Daoy (cell line): ENCODE measurements at regions not wholly inside any gene's neighbourhood (a gene's known extent, or its start where the extent isn't known, plus 50 kb on each side); places are given as distances from the start of the nearest gene placed in this dataset.
"Not testable (repeated sequence)": the region's sequence is repeated elsewhere in the genome, so short reads cannot be mapped to it uniquely, and the experiment has no call there.

ENCODE experiments used
- DNase-seq: peaks from one replicate; pipeline ENCODE4 v3.0.0-alpha.2; 2015; ENCODE audit warnings: low read depth

DNA sequence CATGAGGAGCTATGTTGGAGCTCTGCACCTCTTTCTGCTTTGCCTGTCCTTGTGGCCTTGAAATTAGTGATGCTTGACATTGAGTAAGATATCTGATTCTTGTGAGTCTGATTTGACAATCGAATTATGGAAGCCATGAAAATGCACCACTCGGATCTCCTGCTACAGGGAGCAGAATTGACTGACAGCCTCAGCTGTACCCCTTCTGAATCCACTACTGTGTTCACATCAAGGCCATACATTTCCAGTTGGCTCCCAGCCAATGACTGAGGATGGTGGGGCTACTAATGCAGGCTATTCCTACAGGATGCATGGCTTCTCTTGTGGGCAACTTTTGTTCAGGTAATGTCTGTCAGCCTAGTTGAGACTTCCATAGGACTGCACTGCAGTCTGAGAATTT, 321.9 kb downstream of the REEP3 start:
- no peak for DNase-seq

DNA sequence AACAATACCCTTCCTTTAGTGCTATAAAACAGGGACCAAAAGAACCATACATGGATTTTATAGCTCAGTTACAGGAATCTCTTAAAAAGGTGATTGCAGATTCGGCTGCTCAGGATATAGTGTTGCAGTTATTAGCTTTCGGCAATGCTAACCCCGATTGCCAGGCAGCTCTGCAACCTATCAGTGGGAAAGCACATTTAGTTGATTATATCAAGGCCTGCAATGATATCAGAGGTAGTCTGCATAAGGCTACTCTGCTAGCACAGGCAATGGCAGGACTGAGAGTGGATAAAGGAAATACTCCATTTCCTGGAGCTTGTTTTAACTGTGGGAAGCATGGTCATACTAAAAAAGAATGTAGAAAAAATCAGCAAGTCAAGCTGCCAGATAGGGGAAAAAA, 327.7 kb downstream of the REEP3 start:
- DNase-seq, result not testable (repeated sequence)

GRCh38 chr10:63862860-63863259, 341.7 kb downstream of the REEP3 start:
- no peak for DNase-seq

- DNase-seq, result no peak
Observed at GRCh38 chr10:63865210-63865609, 344.0 kb downstream of the REEP3 start.

DNA sequence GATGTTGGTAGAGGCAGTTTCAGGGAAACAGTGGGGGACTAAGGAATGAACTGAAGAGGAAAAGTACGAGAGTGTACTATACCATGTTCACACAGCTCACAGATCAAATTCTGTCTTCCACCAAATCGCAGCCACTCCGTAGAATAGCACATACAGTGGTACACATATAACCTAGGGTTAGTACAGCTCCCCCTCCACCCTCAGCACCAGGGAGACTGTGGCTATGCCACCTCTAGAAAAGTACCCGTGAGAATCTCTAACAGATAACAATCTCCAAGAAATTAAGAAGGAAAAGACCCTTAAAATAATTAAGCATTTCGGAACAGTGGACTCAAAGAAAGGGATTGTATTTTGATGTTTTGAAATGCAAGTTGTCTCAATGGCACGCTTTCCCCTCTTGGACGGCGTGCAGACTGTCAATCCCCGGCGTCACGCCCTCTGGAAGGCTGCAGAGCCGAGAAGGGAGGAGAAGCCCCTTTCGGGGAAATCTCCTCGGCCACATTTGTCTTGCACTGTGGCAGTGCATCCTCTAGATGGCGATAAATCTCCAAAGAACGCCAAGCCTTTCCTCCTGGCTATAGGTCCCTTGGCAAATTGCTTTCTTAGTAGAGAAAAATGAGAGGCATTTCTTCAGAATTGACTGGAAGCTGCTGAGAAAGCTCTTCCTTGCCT, 345.0 kb downstream of the REEP3 start:
- DNase-seq, result peak; percentile 7

DNA sequence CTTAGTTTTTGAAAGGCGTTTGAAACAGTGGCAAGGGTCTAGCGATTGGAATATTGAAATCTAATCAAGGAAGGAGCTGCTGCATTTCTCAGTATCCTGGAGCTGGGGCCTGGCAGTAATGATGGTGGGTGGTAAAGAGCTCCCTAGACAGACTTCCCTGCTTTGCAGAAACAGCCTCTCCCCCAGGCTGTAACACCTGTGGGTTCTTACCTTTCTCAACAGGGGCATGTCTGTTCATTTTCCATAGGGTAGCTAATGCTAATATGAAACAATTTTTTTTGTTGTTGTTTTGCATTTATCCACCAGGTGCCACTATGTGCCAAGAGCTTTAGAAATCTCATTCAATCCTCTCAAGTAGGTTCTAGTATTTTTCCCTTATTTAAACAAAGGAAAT, 345.5 kb downstream of the REEP3 start:
- DNase-seq, result no peak

- no peak for DNase-seq
Observed at GRCh38 chr10:63878428-63878827, 357.2 kb downstream of the REEP3 start.

DNA sequence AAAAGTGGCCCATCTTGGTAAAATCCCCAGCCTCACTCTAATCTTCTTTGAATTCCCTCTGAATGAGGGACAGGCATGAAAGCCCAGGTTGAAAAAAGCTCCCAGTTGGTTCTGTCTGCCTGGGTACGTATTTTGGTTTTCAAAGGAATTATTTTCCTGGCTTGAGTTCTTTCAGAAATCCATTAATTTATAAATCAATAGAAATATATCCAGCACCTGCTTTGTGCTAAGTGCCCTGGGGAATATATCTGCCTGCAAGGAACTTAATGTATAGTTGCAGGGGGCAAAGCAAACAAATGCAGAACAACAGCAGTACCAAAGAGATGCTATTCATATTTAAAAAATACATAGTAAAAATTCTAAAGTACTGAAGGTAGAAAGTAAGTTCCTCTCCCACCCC, 362.7 kb downstream of the REEP3 start:
- DNase-seq, result no peak

DNA sequence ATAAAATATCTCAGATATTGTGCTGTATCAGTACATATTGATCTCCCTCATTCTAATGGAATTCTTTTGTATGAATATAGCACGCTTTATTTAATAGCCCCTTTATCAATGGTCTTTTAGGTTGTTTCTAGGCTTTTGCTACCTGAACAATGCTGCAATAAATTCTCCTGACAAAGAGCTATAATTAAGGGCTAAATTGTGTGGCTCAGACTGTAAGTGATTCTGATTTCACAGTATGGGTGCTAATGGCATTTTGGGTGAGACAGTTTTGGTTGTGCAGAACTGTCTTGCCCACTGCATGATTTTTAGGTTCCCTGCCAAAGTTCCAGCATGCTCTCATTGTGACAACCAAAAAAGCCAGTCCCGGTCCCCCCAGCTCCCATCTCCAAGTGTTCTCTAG, 363.2 kb downstream of the REEP3 start:
- no peak for DNase-seq

- no peak for DNase-seq
Observed at GRCh38 chr10:63885156-63885555, 364.0 kb downstream of the REEP3 start.

GRCh38 chr10:63886281-63887022, 365.3 kb downstream of the REEP3 start:
- no peak for DNase-seq

- DNase-seq, result peak; percentile 1
Observed at GRCh38 chr10:63887023-63887589, 365.9 kb downstream of the REEP3 start.

- no peak for DNase-seq
Observed at GRCh38 chr10:63887600-63888370, 366.6 kb downstream of the REEP3 start.

DNA sequence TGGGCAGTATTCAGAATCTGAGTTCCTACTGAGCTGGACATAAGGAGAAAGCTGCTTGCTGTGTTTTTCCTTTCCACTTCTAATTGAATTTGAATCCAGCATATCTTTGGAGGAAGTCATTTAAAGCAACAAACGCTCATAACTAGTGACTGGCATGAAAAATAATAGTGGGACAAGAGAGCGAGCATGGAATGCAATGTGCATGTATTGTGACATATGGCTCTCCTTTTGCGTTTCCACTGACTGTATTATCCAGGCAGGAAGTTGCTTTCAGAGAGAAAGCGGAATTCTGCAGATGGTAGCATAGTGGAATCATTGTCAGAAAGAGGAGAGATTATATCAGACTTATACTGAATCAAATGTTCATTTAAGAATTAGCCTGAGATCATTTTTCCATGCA, 368.6 kb downstream of the REEP3 start:
- DNase-seq, result no peak

DNA sequence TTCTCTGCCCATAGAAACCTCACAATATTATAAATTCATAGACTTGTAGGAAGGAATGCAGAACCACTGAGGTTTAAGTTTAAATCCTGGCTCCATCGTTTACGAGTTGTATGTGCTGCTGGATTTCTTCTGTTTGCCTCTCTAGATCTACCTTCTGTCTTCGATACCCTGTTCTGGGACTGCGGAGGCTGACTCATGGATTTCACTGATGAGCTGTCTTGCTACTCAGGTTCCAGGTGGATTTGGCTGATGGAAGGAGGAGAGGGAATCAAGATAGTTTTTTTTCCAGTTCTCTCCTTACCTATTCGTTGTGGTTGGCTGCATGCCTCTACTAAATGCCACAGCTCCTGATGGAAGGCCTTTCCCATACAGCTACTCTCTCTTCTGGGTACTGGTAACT, 375.8 kb downstream of the REEP3 start:
- DNase-seq, result no peak

DNA sequence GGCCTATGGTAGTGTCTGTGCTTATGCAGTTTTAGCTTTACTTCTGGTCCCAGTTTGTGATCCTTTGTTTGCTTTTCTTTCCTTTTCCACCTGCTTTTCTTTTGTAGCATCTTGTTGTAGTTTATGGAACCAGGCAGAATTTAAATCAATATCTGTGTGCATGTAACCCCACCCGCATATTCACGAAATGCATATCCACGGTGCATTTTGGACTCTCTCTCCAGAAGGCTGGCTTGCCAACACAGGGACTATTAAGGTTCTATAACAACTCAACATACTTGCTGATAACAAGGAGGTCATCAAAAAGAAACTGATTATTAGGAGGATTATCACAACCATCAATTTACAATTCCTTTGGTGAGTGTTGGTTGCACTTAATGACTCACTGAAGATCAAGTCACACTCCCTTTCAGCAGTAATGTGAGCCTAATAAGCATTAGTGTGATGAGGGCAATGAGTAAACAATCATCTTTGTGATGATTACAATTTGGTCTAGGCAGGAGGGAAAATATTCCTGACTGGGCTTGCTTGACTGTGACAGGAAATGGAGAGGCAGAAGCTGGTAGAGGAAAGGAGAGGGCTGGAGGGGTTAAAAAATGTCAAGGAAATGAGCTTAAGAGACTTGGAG, 378.6 kb downstream of the REEP3 start:
- DNase-seq, result no peak

GRCh38 chr10:63901228-63901627, 380.0 kb downstream of the REEP3 start:
- no peak for DNase-seq

DNA sequence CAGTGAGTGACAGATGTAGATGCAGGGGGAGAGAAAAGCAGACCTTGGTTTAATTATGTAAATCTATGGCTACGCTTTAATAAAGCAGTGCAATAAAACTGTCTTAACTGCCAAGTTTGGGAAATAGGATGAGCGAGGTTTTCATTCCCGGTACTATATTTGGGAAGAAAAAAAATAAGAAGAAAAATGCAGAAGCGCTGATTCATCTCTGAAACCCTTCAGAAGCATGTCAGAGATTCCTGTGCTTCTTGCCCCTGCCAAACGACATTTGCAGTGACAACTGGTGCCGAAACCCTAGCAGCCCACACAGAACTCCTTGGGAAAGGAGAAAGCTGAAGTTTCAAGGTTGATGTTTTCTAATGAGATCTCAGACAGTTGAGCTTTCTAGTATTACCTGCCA, 380.7 kb downstream of the REEP3 start:
- no peak for DNase-seq

GRCh38 chr10:63910806-63911205, 389.6 kb downstream of the REEP3 start:
- no peak for DNase-seq

DNA sequence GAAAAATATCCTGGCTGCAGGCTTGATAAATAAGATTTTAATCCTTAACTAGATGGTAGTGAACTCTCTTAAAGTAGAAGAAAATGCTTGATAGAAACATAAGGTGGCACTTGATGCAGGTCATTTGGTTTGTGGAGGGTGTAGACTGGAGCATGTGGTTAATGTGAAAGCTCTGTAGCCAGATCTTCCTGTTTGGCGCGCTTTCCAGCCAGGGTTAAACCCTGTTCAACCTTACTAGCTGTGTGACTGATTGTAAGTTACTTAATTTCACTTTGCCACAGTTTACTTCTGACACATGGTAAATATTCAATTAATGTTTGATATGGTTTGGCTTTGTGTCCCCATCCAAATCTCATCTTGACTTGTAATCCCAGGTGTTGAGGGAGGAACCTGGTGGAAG, 394.0 kb downstream of the REEP3 start:
- no peak for DNase-seq

DNA sequence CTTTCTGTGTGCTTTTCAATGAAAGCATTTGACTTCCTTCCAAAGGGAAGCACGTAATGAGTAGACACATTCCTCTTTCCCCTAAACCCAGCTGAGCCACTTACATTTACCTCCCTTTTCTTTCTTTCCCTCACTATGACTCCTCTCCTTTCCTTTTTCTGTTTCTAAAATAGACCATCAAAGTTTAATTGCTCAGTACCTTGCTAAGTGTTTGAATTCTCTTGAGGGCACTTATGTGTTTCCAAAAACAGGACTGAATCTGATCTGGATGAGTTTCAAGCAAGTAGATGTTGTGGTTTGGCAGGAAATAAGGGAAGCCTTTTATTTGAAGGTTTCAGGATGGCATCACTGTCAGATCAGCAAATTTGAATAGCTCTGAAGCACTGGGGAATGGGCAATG, 396.2 kb downstream of the REEP3 start:
- DNase-seq, result no peak
